ENCODE measurements at regions not wholly inside any gene's neighbourhood (a gene's known extent, or its start where the extent isn't known, plus 50 kb on each side); places are given as distances from the start of the nearest gene placed in this dataset.

DNA sequence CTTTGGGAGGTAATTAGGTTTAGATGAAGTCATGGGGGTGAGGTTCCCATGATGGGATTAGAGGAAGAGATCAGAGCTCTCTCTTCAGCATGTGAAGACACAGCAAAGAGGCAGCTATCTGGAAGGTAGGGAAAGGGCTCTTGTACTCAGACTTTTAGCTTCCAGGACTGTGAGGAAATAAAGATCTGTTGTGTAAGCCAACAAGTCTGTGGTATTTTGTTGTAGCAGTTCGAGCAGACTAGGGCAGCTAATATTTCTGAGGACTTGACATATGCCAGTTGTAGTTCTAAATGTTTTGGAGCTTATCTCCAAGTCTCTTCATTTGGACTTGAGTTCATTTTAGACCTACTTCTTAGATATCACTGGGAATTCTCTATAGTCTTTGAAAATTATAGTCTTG, 137.3 kb upstream of the PDE5A start:
- TF ChIP-seq CTCF (IDR thresholded peaks at IDR 0.05; ENCODE audit: low read depth, low read length, missing input control) (no peak), ZBTB33 (IDR thresholded peaks at IDR 0.05) (no peak), HNF4G (IDR thresholded peaks at IDR 0.05) (no peak), RAD21 (IDR thresholded peaks at IDR 0.05) (no peak), RXRA (IDR thresholded peaks at IDR 0.05) (no peak)
